ENCODE measurements at regions not wholly inside any gene's neighbourhood (a gene's known extent, or its start where the extent isn't known, plus 50 kb on each side); places are given as distances from the start of the nearest gene placed in this dataset.

DNA sequence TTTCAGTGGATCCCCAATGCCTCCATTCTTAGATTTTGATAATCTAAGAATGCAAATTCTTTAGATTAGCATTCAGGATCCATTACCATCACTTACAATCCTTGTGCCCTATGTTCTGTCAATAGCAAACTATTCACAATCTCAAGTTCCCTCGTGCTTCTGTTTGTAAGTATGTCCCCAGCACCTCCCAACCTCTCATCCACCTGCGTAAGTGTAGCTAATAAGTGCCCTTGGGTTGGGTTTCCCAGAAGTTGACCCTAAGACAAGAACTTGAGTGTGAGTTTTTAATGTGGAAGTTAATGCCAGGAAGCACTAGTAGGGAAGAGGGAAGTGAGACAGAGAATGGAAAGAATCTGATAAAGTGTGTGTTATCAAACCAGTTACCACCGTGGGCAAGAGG, 72.6 kb upstream of the PAK5 start:
- no peak for TF ChIP-seq POLR2A (IDR thresholded peaks at IDR 0.05; ENCODE audit: low read depth, low read length)
- TF ChIP-seq SPI1 (IDR thresholded peaks at IDR 0.05; ENCODE audit: low read depth, low read length): no peak
- no peak for TF ChIP-seq POLR2AphosphoS5 (IDR thresholded peaks at IDR 0.05; ENCODE audit: low read depth, low read length)
- no peak for TF ChIP-seq PAX5 (IDR thresholded peaks at IDR 0.05; ENCODE audit: insufficient read depth, low read length, severe bottlenecking)
- no peak for TF ChIP-seq TAF1 (IDR thresholded peaks at IDR 0.05; ENCODE audit: low read depth, low read length)
